H1 (cell line): ENCODE measurements at regions not wholly inside any gene's neighbourhood (a gene's known extent, or its start where the extent isn't known, plus 50 kb on each side); places are given as distances from the start of the nearest gene placed in this dataset.

Experiments
- CTCF ChIA-PET: fragments of 300-600 bp; sonication (Branson Sonifier 250); formaldehyde crosslinking; loops from one replicate; lab custom pipeline; 2021; ENCODE audit not compliant: partially characterized antibody; lab: Charles Lee
- POLR2A ChIA-PET: fragments of 300-600 bp; sonication (Branson Sonifier 250); formaldehyde crosslinking; loops from one replicate; lab custom pipeline; 2021; ENCODE audit warnings: inconsistent platforms; ENCODE audit not compliant: partially characterized antibody; lab: Charles Lee
- DNase-seq, 2 experiments: peaks; one replicate each; pipeline versions ENCODE4 v3.0.0 to v3.0.0-alpha.2; 2010 to 2022; ENCODE audit warnings: low spot score in 2 of 2, low read depth in 1 of 2, mixed read lengths in 1 of 2
- FAIRE-seq: peaks from 2 replicates; lab custom pipeline; 2011; peaks lifted over from hg19 to GRCh38; lab: Jason Lieb, UNC
- H2AFZ ChIP-seq: 2 replicates; pipeline ENCODE4 v1.8.1; 2012; ENCODE audit warnings: low read length, inconsistent platforms
- H2AK5ac ChIP-seq: 2 replicates; pipeline ENCODE4 v1.6.1; 2013; ENCODE audit warnings: low read depth, low read length
- H2BK120ac ChIP-seq: replicated peaks from 2 replicates; pipeline ENCODE3; 2013; ENCODE audit warnings: low read depth, low read length, inconsistent platforms
- H2BK12ac ChIP-seq: 2 replicates; pipeline ENCODE4 v1.6.1; 2013; ENCODE audit warnings: low read depth, low read length
- H2BK15ac ChIP-seq: 2 replicates; pipeline ENCODE4 v1.6.1; 2013; ENCODE audit warnings: low read length
- H2BK20ac ChIP-seq: 2 replicates; pipeline ENCODE4 v1.6.1; 2013; ENCODE audit warnings: low read length
- H2BK5ac ChIP-seq: 2 replicates; pipeline ENCODE4 v1.6.1; 2013; ENCODE audit warnings: low read depth, low read length
- H3K14ac ChIP-seq: 2 replicates; pipeline ENCODE4 v1.6.1; 2013; ENCODE audit warnings: inconsistent platforms; ENCODE audit not compliant: insufficient read length
- H3K18ac ChIP-seq: 2 replicates; pipeline ENCODE4 v1.6.1; 2013; ENCODE audit warnings: low read length; ENCODE audit errors: extremely low read depth
- H3K23ac ChIP-seq: 2 replicates; pipeline ENCODE4 v1.6.1; 2013; ENCODE audit warnings: inconsistent platforms; ENCODE audit not compliant: insufficient read length
- H3K23me2 ChIP-seq: 2 replicates; pipeline ENCODE4 v1.6.1; 2013; ENCODE audit warnings: low read depth, low read length
- H3K27ac ChIP-seq: 2 replicates; pipeline ENCODE4 v1.6.1; 2011; ENCODE audit warnings: low read depth, low read length, inconsistent platforms
- H3K27me3 ChIP-seq, 4 experiments: replicated peaks in 1 of 4; 1 replicate in 1 of 4; 2 replicates in 3 of 4; pipeline versions ENCODE4 v1.6.1 to v1.8.1; 2011 to 2013; ENCODE audit warnings: low read length in 3 of 4, mild to moderate bottlenecking in 3 of 4, inconsistent platforms in 2 of 4, mixed read lengths in 2 of 4, moderate library complexity in 1 of 4; ENCODE audit not compliant: control insufficient read depth in 3 of 4, insufficient read depth in 3 of 4; ENCODE audit errors: extremely low read depth in 1 of 4
- H3K36me3 ChIP-seq, 4 experiments: 2 replicates each; pipeline versions ENCODE4 v1.6.1 to v1.8.1; 2011 to 2013; ENCODE audit warnings: mild to moderate bottlenecking in 4 of 4, low read length in 3 of 4, moderate library complexity in 2 of 4, control low read depth in 1 of 4, inconsistent platforms in 1 of 4; ENCODE audit not compliant: insufficient read depth in 4 of 4, control insufficient read depth in 2 of 4
- H3K4ac ChIP-seq: replicated peaks from 2 replicates; pipeline ENCODE3; 2013; ENCODE audit warnings: low read length, low read depth, mixed read lengths, inconsistent platforms; ENCODE audit not compliant: insufficient read length
- H3K4me1 ChIP-seq, 4 experiments: replicated peaks in 1 of 4; 1 replicate in 1 of 4; 2 replicates in 3 of 4; pipeline versions ENCODE4 v1.6.1 to v1.8.1; 2011 to 2013; ENCODE audit warnings: low read length in 3 of 4, inconsistent platforms in 2 of 4, mixed read lengths in 1 of 4; ENCODE audit not compliant: insufficient read depth in 4 of 4, control insufficient read depth in 3 of 4
- H3K4me2 ChIP-seq, 2 experiments: 2 replicates each; pipeline versions ENCODE4 v1.6.1 to v1.8.1; 2011 to 2013; ENCODE audit warnings: low read depth in 2 of 2, low read length in 2 of 2, control low read depth in 1 of 2, inconsistent platforms in 1 of 2, mild to moderate bottlenecking in 1 of 2; ENCODE audit not compliant: insufficient read depth in 1 of 2
- H3K4me3 ChIP-seq, 4 experiments: fragments of 200-600, 300-600 bp in 1 of 4; sonication (generic), shearing (Covaris generic), sonication (Bioruptor Twin) in 1 of 4; 2 replicates each; pipeline versions ENCODE4 v1.5.1 to v1.8.1; 2011 to 2016; ENCODE audit warnings: low read length in 4 of 4, low read depth in 3 of 4, control low read depth in 2 of 4, inconsistent platforms in 2 of 4, mild to moderate bottlenecking in 2 of 4, mixed read lengths in 1 of 4, moderate library complexity in 1 of 4; ENCODE audit not compliant: insufficient read depth in 2 of 4; ENCODE audit errors: extremely low read depth in 1 of 4
- H3K56ac ChIP-seq: replicated peaks from 2 replicates; pipeline ENCODE3; 2013; ENCODE audit warnings: low read depth, mild to moderate bottlenecking, mixed read lengths, low read length, inconsistent platforms; ENCODE audit not compliant: insufficient read length
- H3K79me1 ChIP-seq: 2 replicates; pipeline ENCODE4 v1.6.1; 2013; ENCODE audit warnings: low read depth, low read length, control low read depth
- H3K79me2 ChIP-seq, 2 experiments: 2 replicates each; pipeline versions ENCODE4 v1.6.1 to v1.8.1; 2012 to 2013; ENCODE audit warnings: low read length in 2 of 2, mild to moderate bottlenecking in 2 of 2, inconsistent platforms in 1 of 2; ENCODE audit not compliant: insufficient read depth in 2 of 2, control insufficient read depth in 1 of 2
- H3K9ac ChIP-seq, 4 experiments: replicated peaks in 1 of 4; 1 replicate in 1 of 4; 2 replicates in 3 of 4; pipeline versions ENCODE4 v1.6.1 to v1.8.1; 2011 to 2013; ENCODE audit warnings: low read depth in 3 of 4, low read length in 3 of 4, control low read depth in 2 of 4, mild to moderate bottlenecking in 2 of 4, moderate library complexity in 2 of 4, inconsistent platforms in 1 of 4; ENCODE audit errors: extremely low read depth in 1 of 4
- H3K9me3 ChIP-seq, 2 experiments: 2 replicates each; pipeline versions ENCODE4 v1.6.1 to v1.8.1; 2012 to 2013; ENCODE audit warnings: mild to moderate bottlenecking in 2 of 2, moderate library complexity in 2 of 2, control low read depth in 1 of 2, inconsistent platforms in 1 of 2, low read depth in 1 of 2, low read length in 1 of 2, mixed read lengths in 1 of 2; ENCODE audit not compliant: insufficient read depth in 2 of 2
- H4K20me1 ChIP-seq, 2 experiments: replicated peaks in 1 of 2; 2 replicates each; pipeline versions ENCODE3 to v1.8.1; 2011 to 2013; ENCODE audit warnings: inconsistent platforms in 2 of 2, low read length in 2 of 2, mild to moderate bottlenecking in 1 of 2; ENCODE audit not compliant: insufficient read depth in 2 of 2, control insufficient read depth in 1 of 2
- H4K5ac ChIP-seq: 2 replicates; pipeline ENCODE4 v1.6.1; 2013; ENCODE audit warnings: low read length, low read depth, mixed read lengths, inconsistent platforms; ENCODE audit not compliant: insufficient read length
- H4K8ac ChIP-seq: 2 replicates; pipeline ENCODE4 v1.8.0; 2013; ENCODE audit warnings: mild to moderate bottlenecking, moderate library complexity, low read length, inconsistent platforms; ENCODE audit not compliant: insufficient read depth; ENCODE audit errors: extremely low read depth
- H4K91ac ChIP-seq: replicated peaks from 2 replicates; pipeline ENCODE3; 2013; ENCODE audit warnings: low read length, mixed read lengths, inconsistent platforms; ENCODE audit not compliant: insufficient read length
- ASH2L ChIP-seq: fragments of 200-600, 300-600 bp; sonication (generic); IDR thresholded peaks from one replicate; pipeline ENCODE4 v1.7.1; 2017; ENCODE audit warnings: low read length
- BRCA1 ChIP-seq: IDR thresholded peaks from 2 replicates; pipeline ENCODE4 v1.6.1; 2012; ENCODE audit warnings: low read depth, low read length, improper control_type of control experiment
- GTF2F1 ChIP-seq: IDR thresholded peaks from 2 replicates; pipeline ENCODE4 v1.6.1; 2012; ENCODE audit warnings: low read depth, low read length, improper control_type of control experiment, borderline replicate concordance
- NANOG ChIP-seq: IDR thresholded peaks from 2 replicates; pipeline ENCODE4 v1.6.1; 2011; ENCODE audit warnings: low read length, low read depth, mild to moderate bottlenecking, inconsistent platforms; ENCODE audit not compliant: insufficient read depth, poor library complexity, severe bottlenecking
- SIN3A ChIP-seq, 2 experiments: IDR thresholded peaks in 1 of 2; conservative IDR thresholded peaks in 1 of 2; 2 replicates each; pipeline ENCODE4 v1.6.1; 2011 to 2012; ENCODE audit warnings: low read length in 2 of 2, improper control_type of control experiment in 1 of 2, low read depth in 1 of 2, mild to moderate bottlenecking in 1 of 2
- WGBS, 2 experiments: shearing (Covaris generic) in 1 of 2; methylation state at CpG; one replicate each; pipeline versions ENCODE4 v1.1.6 to v1.1.7; 2013 to 2015; ENCODE audit warnings: low lambda C conversion rate in 2 of 2, mixed read lengths in 2 of 2, inconsistent platforms in 1 of 2, low coverage in 1 of 2, missing lambda C conversion rate in 1 of 2; ENCODE audit not compliant: insufficient replicate concordance in 2 of 2, insufficient coverage in 1 of 2, insufficient read length in 1 of 2; ENCODE audit errors: extremely low coverage in 1 of 2, missing lambda C conversion rate in 1 of 2; 5-methylcytosine and 5-hydroxymethylcytosine counted together

DNA sequence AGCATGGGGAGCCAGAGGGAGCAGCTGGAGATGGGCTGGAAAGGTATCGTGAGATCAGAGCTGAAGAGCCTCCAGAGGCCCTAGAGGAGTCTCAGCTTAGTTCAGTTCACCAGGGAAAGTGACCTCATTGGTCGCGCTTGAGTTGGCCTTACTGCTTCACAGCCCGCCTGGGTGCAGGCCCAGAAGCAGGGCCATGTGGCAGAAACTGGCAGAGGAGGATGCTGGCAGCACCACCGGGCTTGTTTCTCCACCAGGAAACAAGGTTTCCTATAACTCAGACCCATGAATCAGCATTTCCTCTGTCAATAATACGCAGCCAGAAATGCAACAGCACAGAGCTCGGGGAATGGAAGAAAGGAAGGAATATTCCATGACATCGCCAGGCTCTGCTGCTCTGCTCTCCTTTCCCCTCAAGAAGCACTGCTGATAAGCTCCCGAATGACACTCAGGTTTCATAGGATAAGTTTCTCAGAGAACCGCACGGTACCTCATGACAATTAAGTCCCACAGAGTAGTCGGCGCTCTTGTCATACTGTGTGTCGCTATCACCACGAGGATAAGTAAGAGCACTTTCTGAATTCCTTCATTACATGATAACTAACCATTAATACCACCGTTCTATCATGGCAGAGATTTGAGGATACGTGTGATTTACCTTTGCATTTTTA, 147.1 kb upstream of the LPP start:
- no peak overlapping the region for H4K8ac ChIP-seq
- no peak overlapping the region for H3K23ac ChIP-seq
- H3K56ac ChIP-seq, result no peak overlapping the region
- no peak overlapping the region for H3K4me3 ChIP-seq
- H2BK5ac ChIP-seq, result peak overlapping the region; percentile 32; the same call in 1 of the 2 replicates
- H4K91ac ChIP-seq, result no peak overlapping the region
- H3K36me3 ChIP-seq, result no peaks in the 10 kb centered on the region; a peak in 1 of 8 replicates
- peak overlapping the region; percentile 43; the same call in 1 of the 2 replicates for H2AFZ ChIP-seq
- H4K20me1 ChIP-seq, result no peaks in the 10 kb centered on the region
- no peak overlapping the region for H2AK5ac ChIP-seq
- no peak overlapping the region; the same call in 1 of the 2 replicates for H2BK15ac ChIP-seq
- H3K79me1 ChIP-seq, result no peaks in the 10 kb centered on the region
- DNase-seq, result no peak
- ChIA-PET POLR2A (no interaction called here), CTCF (interaction anchor here (0.5 to 0.9 kb wide), 3 partner anchors 66 to 266 kb away, joined by 3 to 5 read pairs (median 3); no protein-coding TSS in a partner anchor)
- H2BK120ac ChIP-seq, result no peak overlapping the region
- no peak overlapping the region for H3K14ac ChIP-seq
- WGBS, 2 experiments, result 93% methylated on average over 17 of the region's 17 CpGs; no CpG with 5 or more reads in 1 of the 2 experiments
- no peak overlapping the region for H3K4me2 ChIP-seq
- no peak for FAIRE-seq
- H3K79me2 ChIP-seq, result no peaks in the 10 kb centered on the region
- H4K5ac ChIP-seq, result no peak overlapping the region
- no peak overlapping the region for H3K9ac ChIP-seq
- H2BK20ac ChIP-seq, result no peak overlapping the region
- H3K23me2 ChIP-seq, result no peaks in the 10 kb centered on the region
- H3K18ac ChIP-seq, result no peak overlapping the region; the same call in 1 of the 2 replicates
- TF ChIP-seq GTF2F1 (no peak), NANOG (no peak), ASH2L (no peak), SIN3A (conservative IDR thresholded peaks at IDR 0.05 in 1 of 2, IDR thresholded peaks at IDR 0.05 in 1 of 2; ENCODE audit: low read depth in 1 of 2, low read length in 2 of 2) (no peak), BRCA1 (no peak)
- TF ChIP-seq, all 59 proteins: peak for 0
- Histone ChIP-seq H3K27ac (no peak overlapping the region), H3K27me3 (no peaks in the 10 kb centered on the region), H3K9me3 (peaks cover 0 to 4% of the 10 kb centered on the region in 2 experiments; a peak in 1 of 4 replicates), H3K4me1 (peaks cover 0 to 11% (median 2%) of the 10 kb centered on the region in 4 experiments; a peak in 4 of 7 replicates), H2BK12ac (peak overlapping the region; percentile 29; the same call in 1 of the 2 replicates), H3K4ac (no peak overlapping the region)
